Upper lobe of left lung (tissue), 6 donors: ENCODE measurements at regions not wholly inside any gene's neighbourhood (a gene's known extent, or its start where the extent isn't known, plus 50 kb on each side); places are given as distances from the start of the nearest gene placed in this dataset.
"Not testable (repeated sequence)": the region's sequence is repeated elsewhere in the genome, so short reads cannot be mapped to it uniquely, and the experiment has no call there.

ENCODE experiments used
- ATAC-seq, 2 donors: fragments of 200-7000 bp; cut with Tn5 transposase; one replicate each; pipeline ENCODE4 v1.9.1; 2022; ENCODE audit warnings: mild to moderate bottlenecking in 2 of 2, moderate library complexity in 2 of 2; ENCODE audit not compliant: low FRiP score in 2 of 2
- DNase-seq, 2 donors: peaks; one replicate each; pipeline ENCODE4 v3.0.0-alpha.2; 2019 to 2020
- H3K27ac ChIP-seq, 4 donors: fragments of 200-600 bp; sonication (generic); one replicate each; pipeline ENCODE4 v1.5.1; 2016 to 2019
- H3K27me3 ChIP-seq, 4 donors: fragments of 200-600 bp; sonication (generic); one replicate each; pipeline ENCODE4 v1.5.1; 2017 to 2019
- H3K36me3 ChIP-seq, 4 donors: fragments of 200-600 bp; sonication (generic); one replicate each; pipeline ENCODE4 v1.5.1; 2016 to 2019
- H3K4me1 ChIP-seq, 4 donors: fragments of 200-600 bp; sonication (generic); one replicate each; pipeline ENCODE4 v1.5.1; 2018 to 2019
- H3K4me3 ChIP-seq, 4 donors: fragments of 200-600 bp; sonication (generic); one replicate each; pipeline ENCODE4 v1.5.1; 2017 to 2019; ENCODE audit warnings: mild to moderate bottlenecking in 2 of 4, moderate library complexity in 1 of 4
- H3K9me3 ChIP-seq, 4 donors: fragments of 200-600 bp; sonication (generic); one replicate each; pipeline ENCODE4 v1.5.1; 2018 to 2019
- EP300 ChIP-seq, 4 donors: sonication (generic); formaldehyde crosslinking; IDR thresholded peaks; one replicate each; pipeline ENCODE4 v1.5.1; 2017; ENCODE audit warnings: antibody characterized with exemption in 4 of 4, control low read depth in 2 of 4
- POLR2A ChIP-seq, 4 donors: fragments of 450-650 bp; IDR thresholded peaks; one replicate each; pipeline ENCODE4 v1.5.1; 2016 to 2017; ENCODE audit warnings: antibody characterized with exemption in 4 of 4, mild to moderate bottlenecking in 2 of 4
- POLR2AphosphoS5 ChIP-seq, 2 donors: sonication (generic); formaldehyde crosslinking; IDR thresholded peaks; one replicate each; pipeline ENCODE4 v1.5.1; 2017; ENCODE audit warnings: antibody characterized with exemption in 2 of 2
- WGBS, 2 donors: methylation state at CpG; one replicate each; pipeline ENCODE4 v1.1.5; 2017 to 2018; 5-methylcytosine and 5-hydroxymethylcytosine counted together
- TF ChIP-seq, protein P1 (sequence below), 6 experiments: fragments of 450-650 bp in 4 of 6; fragments of 200-600 bp in 2 of 6; sonication (generic) in 2 of 6; IDR thresholded peaks; one replicate each; pipeline ENCODE4 v1.5.1; 2016 to 2019; ENCODE audit warnings: antibody characterized with exemption in 6 of 6
- donor health status: DM: no; HTN: no; CAD: no; lungs with moderate emphysema.
- donor health status: DM: no; HTN: yes; CAD: no; lungs with severe emphysema.

DNA sequence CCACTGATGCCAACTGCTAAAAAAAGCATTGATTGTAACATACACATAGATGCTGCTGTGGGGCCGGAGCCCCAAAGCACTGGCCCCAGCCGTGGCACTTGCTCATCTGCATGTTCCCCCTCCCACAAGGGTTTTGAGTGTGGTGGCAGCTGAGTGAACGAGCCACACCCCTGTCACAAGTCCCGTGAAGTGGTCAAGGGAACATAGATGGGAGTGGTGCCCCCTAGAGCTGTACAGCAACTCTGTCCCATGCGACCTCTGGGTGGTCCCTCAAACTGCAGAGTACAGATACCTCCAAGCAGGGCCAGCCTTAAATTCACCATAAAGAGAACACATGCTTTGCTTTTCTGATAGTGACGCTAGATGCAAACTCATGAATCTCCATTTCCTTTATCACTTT, 503.3 kb upstream of the NRP1 start:
- Histone ChIP-seq H3K36me3 (no peaks in the 10 kb centered on the region), H3K4me1 (no peaks in the 10 kb centered on the region), H3K27ac (no peak overlapping the region), H3K27me3 (no peaks in the 10 kb centered on the region), H3K4me3 (no peak overlapping the region), H3K9me3 (no peaks in the 10 kb centered on the region)
- ATAC-seq (no peak), DNase-seq (no peak)
- TF ChIP-seq EP300 (IDR thresholded peaks at IDR 0.05) (no peak), POLR2A (IDR thresholded peaks at IDR 0.05) (no peak), POLR2AphosphoS5 (IDR thresholded peaks at IDR 0.05) (no peak)
- TF ChIP-seq, protein P1, sequence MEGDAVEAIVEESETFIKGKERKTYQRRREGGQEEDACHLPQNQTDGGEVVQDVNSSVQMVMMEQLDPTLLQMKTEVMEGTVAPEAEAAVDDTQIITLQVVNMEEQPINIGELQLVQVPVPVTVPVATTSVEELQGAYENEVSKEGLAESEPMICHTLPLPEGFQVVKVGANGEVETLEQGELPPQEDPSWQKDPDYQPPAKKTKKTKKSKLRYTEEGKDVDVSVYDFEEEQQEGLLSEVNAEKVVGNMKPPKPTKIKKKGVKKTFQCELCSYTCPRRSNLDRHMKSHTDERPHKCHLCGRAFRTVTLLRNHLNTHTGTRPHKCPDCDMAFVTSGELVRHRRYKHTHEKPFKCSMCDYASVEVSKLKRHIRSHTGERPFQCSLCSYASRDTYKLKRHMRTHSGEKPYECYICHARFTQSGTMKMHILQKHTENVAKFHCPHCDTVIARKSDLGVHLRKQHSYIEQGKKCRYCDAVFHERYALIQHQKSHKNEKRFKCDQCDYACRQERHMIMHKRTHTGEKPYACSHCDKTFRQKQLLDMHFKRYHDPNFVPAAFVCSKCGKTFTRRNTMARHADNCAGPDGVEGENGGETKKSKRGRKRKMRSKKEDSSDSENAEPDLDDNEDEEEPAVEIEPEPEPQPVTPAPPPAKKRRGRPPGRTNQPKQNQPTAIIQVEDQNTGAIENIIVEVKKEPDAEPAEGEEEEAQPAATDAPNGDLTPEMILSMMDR (IDR thresholded peaks at IDR 0.05) = no peak
- WGBS, 2 donors = 78 to 86% methylated on average over 3 to 6 of the region's 6 CpGs

DNA sequence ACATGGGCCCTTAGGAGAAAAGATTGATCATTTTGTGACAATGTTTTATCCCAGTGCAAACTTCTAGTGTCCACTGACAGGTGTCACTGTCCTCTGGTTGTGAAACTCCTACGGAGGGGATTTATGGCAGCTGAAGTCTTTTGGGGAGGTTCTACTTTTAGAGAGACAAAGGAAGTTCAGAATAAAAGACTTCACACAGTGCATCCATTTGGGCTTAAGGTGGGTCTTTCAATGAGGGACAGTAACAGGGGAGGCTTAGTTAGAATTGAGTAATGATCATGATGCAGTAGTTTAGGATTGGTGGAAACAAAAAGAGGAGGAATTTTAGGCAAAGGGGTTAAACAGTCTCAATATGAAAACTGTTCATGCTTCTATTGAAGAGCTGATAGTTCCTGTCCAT, 501.1 kb upstream of the NRP1 start:
- Histone ChIP-seq H3K4me3 (no peak overlapping the region), H3K27ac (no peak overlapping the region), H3K4me1 (no peaks in the 10 kb centered on the region), H3K27me3 (no peaks in the 10 kb centered on the region), H3K9me3 (no peaks in the 10 kb centered on the region), H3K36me3 (no peaks in the 10 kb centered on the region)
- DNase-seq = no peak
- ATAC-seq = no peak
- 69 to 86% methylated on average over 1 of the region's 1 CpG for WGBS, 2 donors
- TF ChIP-seq, protein P1 (IDR thresholded peaks at IDR 0.05) = no peak
- TF ChIP-seq POLR2A (IDR thresholded peaks at IDR 0.05) = no peak
- TF ChIP-seq POLR2AphosphoS5 (IDR thresholded peaks at IDR 0.05) = no peak
- TF ChIP-seq EP300 (IDR thresholded peaks at IDR 0.05) = no peak

DNA sequence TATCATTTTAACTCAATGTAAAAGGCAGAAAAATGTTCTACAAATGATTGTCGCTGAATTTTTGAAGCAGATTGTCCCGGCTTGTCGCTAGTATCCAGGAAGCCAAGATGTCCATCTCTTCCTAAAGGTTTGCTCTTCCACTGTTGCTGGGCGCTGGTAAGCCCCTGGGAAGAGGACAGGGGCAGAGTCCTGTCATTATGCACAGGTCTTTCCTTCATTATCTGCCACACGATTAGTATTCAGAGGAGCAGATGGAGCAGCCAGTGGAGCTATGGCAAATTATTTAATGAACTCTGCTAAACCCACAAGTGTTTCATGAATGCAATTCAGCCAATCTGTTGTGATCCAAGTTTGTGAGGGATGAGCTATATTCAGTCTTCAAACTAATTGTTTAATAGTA, 499.1 kb upstream of the NRP1 start:
- ATAC-seq (no peak), DNase-seq (no peak)
- H3K27ac ChIP-seq = no peak overlapping the region
- 93 to 98% methylated on average over 5 of the region's 5 CpGs for WGBS, 2 donors
- H3K4me1 ChIP-seq = no peaks in the 10 kb centered on the region
- no peak overlapping the region for H3K4me3 ChIP-seq
- no peaks in the 10 kb centered on the region for H3K9me3 ChIP-seq
- H3K27me3 ChIP-seq = no peaks in the 10 kb centered on the region
- H3K36me3 ChIP-seq = no peaks in the 10 kb centered on the region
- no peak for TF ChIP-seq POLR2AphosphoS5 (IDR thresholded peaks at IDR 0.05)
- TF ChIP-seq, protein P1 (IDR thresholded peaks at IDR 0.05) = no peak
- no peak for TF ChIP-seq EP300 (IDR thresholded peaks at IDR 0.05)
- no peak for TF ChIP-seq POLR2A (IDR thresholded peaks at IDR 0.05)

DNA sequence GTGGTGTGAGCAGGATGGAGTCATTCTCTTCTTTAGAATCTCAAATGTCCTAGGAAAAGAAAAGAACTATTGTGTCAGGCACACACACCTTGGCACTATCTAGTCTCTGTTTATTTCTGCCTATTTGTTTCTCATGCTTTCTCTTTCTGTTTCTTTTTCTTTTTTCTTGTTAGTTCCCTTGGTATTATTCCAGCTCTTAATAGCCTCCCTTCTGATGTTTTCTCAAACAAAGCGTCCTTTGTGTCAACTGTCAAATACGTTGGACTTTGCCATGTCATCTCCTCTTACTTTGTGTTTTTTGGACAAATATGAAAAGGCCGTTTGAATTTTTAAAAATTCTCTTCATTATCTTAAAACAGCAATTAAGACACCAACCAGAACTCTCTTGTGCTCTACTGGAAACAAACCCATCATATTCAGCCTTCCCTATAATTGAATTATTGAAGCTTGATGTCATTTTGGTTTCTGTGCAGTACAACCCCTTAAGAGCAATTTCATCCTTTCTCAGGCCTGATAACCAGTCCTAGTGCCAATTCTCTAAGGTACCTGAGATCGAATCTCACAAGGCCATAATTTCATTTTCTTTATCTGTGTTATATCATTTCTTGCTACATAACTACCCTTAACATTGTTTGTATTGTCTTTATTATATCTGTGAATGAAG, 497.8 kb upstream of the NRP1 start:
- no peaks in the 10 kb centered on the region for H3K4me1 ChIP-seq
- 63 to 67% methylated on average over 4 of the region's 4 CpGs for WGBS, 2 donors
- H3K27ac ChIP-seq = no peak overlapping the region
- DNase-seq (no peak), ATAC-seq (no peak)
- no peaks in the 10 kb centered on the region for H3K36me3 ChIP-seq
- TF ChIP-seq EP300 (IDR thresholded peaks at IDR 0.05) (no peak), POLR2AphosphoS5 (IDR thresholded peaks at IDR 0.05) (no peak), POLR2A (IDR thresholded peaks at IDR 0.05) (no peak)
- TF ChIP-seq, protein P1 (IDR thresholded peaks at IDR 0.05) = no peak
- H3K9me3 ChIP-seq = no peaks in the 10 kb centered on the region
- no peak overlapping the region for H3K4me3 ChIP-seq
- no peaks in the 10 kb centered on the region for H3K27me3 ChIP-seq

DNA sequence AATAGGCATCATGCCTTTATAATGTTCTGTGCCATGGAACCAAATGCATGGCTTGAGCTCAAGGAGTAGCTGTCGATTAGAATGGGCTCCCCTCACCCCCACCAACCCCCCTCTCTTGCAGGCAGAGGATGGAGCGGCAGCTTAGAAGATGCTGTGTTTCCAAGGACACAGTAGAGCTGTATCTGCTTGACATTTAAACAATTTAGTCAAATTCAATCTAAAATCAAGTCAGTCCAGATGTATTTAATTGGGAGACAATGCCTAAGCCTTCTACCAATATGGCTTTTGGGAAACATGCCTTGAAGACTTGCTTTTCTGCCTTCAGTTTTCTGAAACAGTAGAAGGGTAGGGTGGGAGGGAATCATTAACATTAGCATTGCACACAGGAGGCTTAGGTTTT, 497.1 kb upstream of the NRP1 start:
- WGBS, 2 donors = 83% methylated on average over 2 of the region's 2 CpGs
- Histone ChIP-seq H3K4me1 (no peaks in the 10 kb centered on the region), H3K4me3 (no peak overlapping the region), H3K9me3 (no peaks in the 10 kb centered on the region), H3K27ac (no peak overlapping the region), H3K36me3 (no peaks in the 10 kb centered on the region), H3K27me3 (no peaks in the 10 kb centered on the region)
- no peak for ATAC-seq
- no peak for DNase-seq
- TF ChIP-seq, protein P1 (IDR thresholded peaks at IDR 0.05) = no peak
- TF ChIP-seq EP300 (IDR thresholded peaks at IDR 0.05) (no peak), POLR2A (IDR thresholded peaks at IDR 0.05) (no peak), POLR2AphosphoS5 (IDR thresholded peaks at IDR 0.05) (no peak)

DNA sequence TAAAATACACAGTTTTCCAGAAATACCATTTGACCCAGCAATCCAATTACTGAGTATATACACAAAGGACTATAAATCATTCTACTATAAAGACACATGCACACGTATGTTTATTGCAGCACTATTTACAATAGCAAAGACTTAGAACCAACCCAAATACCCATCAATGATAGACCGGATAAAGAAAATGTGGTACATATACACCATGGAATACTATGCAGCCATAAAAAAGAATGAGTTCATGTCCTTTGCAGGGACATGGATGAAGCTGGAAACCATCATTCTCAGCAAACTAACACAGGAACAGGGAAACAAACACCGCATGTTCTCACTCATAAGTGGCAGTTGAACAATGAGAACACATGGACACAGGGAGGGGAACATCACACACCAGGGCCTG, 495.4 kb upstream of the NRP1 start:
- 85 to 91% methylated on average over 3 of the region's 3 CpGs for WGBS, 2 donors
- not testable (repeated sequence) for DNase-seq

More for the DNA sequence above, 495.4 kb upstream of the NRP1 start:
- H3K27me3 ChIP-seq, H3K4me1 ChIP-seq, H3K9me3 ChIP-seq, ATAC-seq, H3K4me3 ChIP-seq, H3K36me3 ChIP-seq, H3K27ac ChIP-seq: not testable (repeated sequence)
